ENCODE measurements at regions not wholly inside any gene's neighbourhood (a gene's known extent, or its start where the extent isn't known, plus 50 kb on each side); places are given as distances from the start of the nearest gene placed in this dataset.

GRCh38 chr12:61397668-61398067, 862.5 kb upstream of the USP15 start:
- ChIA-PET RAD21 (ENCODE audit: low non-redundant PET in 1 of 2, low total read pairs in 2 of 2, uncharacterized antibody in 2 of 2, unreplicated experiment in 2 of 2) (no interaction called here), CTCF (no interaction called here), POLR2A (no interaction called here)
- no TSS peak for BruUV-seq (replicated peaks)
- no peak overlapping the region for H2AFZ ChIP-seq (ENCODE audit: low read depth, low read length, poor library complexity, severe bottlenecking)
- no peaks in the 10 kb centered on the region for H3K79me2 ChIP-seq (ENCODE audit: insufficient read depth, low read length)
- no peak for DNase-seq (ENCODE audit: low read depth, low spot score)
- H3K9me3 ChIP-seq (ENCODE audit: control insufficient read depth in 1 of 2, insufficient read depth in 1 of 2, low read depth in 1 of 2, low read length in 2 of 2): no peaks in the 10 kb centered on the region
- H3K27me3 ChIP-seq (ENCODE audit: insufficient read depth, low read length): no peaks in the 10 kb centered on the region
- H3K27ac ChIP-seq (ENCODE audit: low read depth, low read length): no peak overlapping the region
- no peak overlapping the region for H3K4me2 ChIP-seq (ENCODE audit: low read length)
- intact Hi-C loops (cut with micrococcal nuclease): no loop called here
- no peaks in the 10 kb centered on the region for H4K20me1 ChIP-seq (ENCODE audit: insufficient read depth)
- no peaks in the 10 kb centered on the region for H3K9me2 ChIP-seq (ENCODE audit: insufficient read depth)
- ATAC-seq: no peak
- H3K36me3 ChIP-seq (ENCODE audit: control insufficient read depth in 1 of 2, insufficient read depth in 2 of 2, low read length in 2 of 2): no peaks in the 10 kb centered on the region
- H3K4me3 ChIP-seq (replicated peaks in 1 of 2; ENCODE audit: low read depth in 1 of 2, low read length in 2 of 2): no peak overlapping the region
- H3K4me1 ChIP-seq (ENCODE audit: control insufficient read depth in 1 of 2, insufficient read depth in 2 of 2, low read length in 2 of 2): no peaks in the 10 kb centered on the region
- TF ChIP-seq ZFX (IDR thresholded peaks at IDR 0.05) (no peak), SP1 (IDR thresholded peaks at IDR 0.05; ENCODE audit: low read depth) (no peak), ELF1 (IDR thresholded peaks at IDR 0.05; ENCODE audit: borderline replicate concordance, low read depth) (no peak), CTCF (IDR thresholded peaks at IDR 0.05 in 2 of 3, conservative IDR thresholded peaks at IDR 0.05 in 1 of 3; ENCODE audit: borderline replicate concordance in 1 of 3, insufficient read depth in 1 of 3, low read depth in 2 of 3, low read length in 2 of 3) (no peak), TCF7L2 (IDR thresholded peaks at IDR 0.05; ENCODE audit: borderline replicate concordance, extremely low read depth, insufficient read depth, insufficient read length) (no peak), SRF (IDR thresholded peaks at IDR 0.05; ENCODE audit: low read depth) (no peak), CBX3 (IDR thresholded peaks at IDR 0.05; ENCODE audit: low read depth) (no peak), POLR2AphosphoS5 (IDR thresholded peaks at IDR 0.05; ENCODE audit: low read depth, low read length) (no peak), RAD21 (IDR thresholded peaks at IDR 0.05; ENCODE audit: low read depth) (no peak), ZNF274 (IDR thresholded peaks at IDR 0.05; ENCODE audit: low read depth, low read length) (no peak), EZH2 (IDR thresholded peaks at IDR 0.05) (no peak), POLR2A (IDR thresholded peaks at IDR 0.05; ENCODE audit: borderline replicate concordance, extremely low read depth, insufficient read depth, insufficient read length) (no peak), YY1 (IDR thresholded peaks at IDR 0.05; ENCODE audit: extremely low read depth, insufficient replicate concordance, low read depth, low read length) (no peak), REST (IDR thresholded peaks at IDR 0.05; ENCODE audit: low read depth) (no peak), SIN3A (IDR thresholded peaks at IDR 0.05; ENCODE audit: low read depth) (no peak), JUND (IDR thresholded peaks at IDR 0.05) (no peak), ZBTB33 (IDR thresholded peaks at IDR 0.05; ENCODE audit: extremely low read depth, insufficient replicate concordance, low read length) (no peak), EGR1 (IDR thresholded peaks at IDR 0.05; ENCODE audit: low read depth) (no peak)
- H3K9ac ChIP-seq (ENCODE audit: low read length): no peak overlapping the region
